Activated T-cell treated with anti-CD3 and anti-CD28 coated beads for 48 hours (primary cell): ENCODE measurements at regions not wholly inside any gene's neighbourhood (a gene's known extent, or its start where the extent isn't known, plus 50 kb on each side); places are given as distances from the start of the nearest gene placed in this dataset.

ENCODE experiments used
- DNase-seq: peaks from one replicate; pipeline ENCODE4 v3.0.0-alpha.2; 2020; ENCODE audit warnings: low read depth

GRCh38 chrX:109312757-109313156 lies 169.1 kb downstream of the GUCY2F start:
- no peak for DNase-seq

- no peak for DNase-seq
Measured at GRCh38 chrX:109310031-109310430, 171.9 kb downstream of the GUCY2F start.

GRCh38 chrX:109301177-109301576 lies 180.7 kb downstream of the GUCY2F start:
- no peak for DNase-seq

GRCh38 chrX:109300415-109300814 lies 181.5 kb downstream of the GUCY2F start:
- no peak for DNase-seq

GRCh38 chrX:109299091-109299490 lies 182.8 kb downstream of the GUCY2F start:
- DNase-seq: no peak

- DNase-seq: no peak
Measured at GRCh38 chrX:109294097-109294814, 187.6 kb downstream of the GUCY2F start.

- DNase-seq: no peak
Measured at GRCh38 chrX:109283870-109284269, 198.0 kb downstream of the GUCY2F start.

- DNase-seq: no peak
Measured at GRCh38 chrX:109281483-109282275, 200.2 kb downstream of the GUCY2F start.

GRCh38 chrX:109274806-109275205 lies 207.1 kb downstream of the GUCY2F start:
- DNase-seq: no peak

- peak; percentile 22 for DNase-seq
Measured at GRCh38 chrX:109270580-109271484, 211.1 kb downstream of the GUCY2F start.

GRCh38 chrX:109268340-109268739 lies 213.5 kb downstream of the GUCY2F start:
- no peak for DNase-seq

GRCh38 chrX:109266034-109266433 lies 215.9 kb downstream of the GUCY2F start:
- DNase-seq: no peak

- DNase-seq: no peak
Measured at GRCh38 chrX:109264878-109265277, 217.0 kb downstream of the GUCY2F start.

GRCh38 chrX:109261279-109261678 lies 220.6 kb downstream of the GUCY2F start:
- DNase-seq: no peak

- no peak for DNase-seq
Measured at GRCh38 chrX:109252789-109253188, 229.1 kb downstream of the GUCY2F start.

GRCh38 chrX:109218761-109219160 lies 263.1 kb downstream of the GUCY2F start:
- DNase-seq: no peak

- DNase-seq: no peak
Measured at GRCh38 chrX:109199726-109200125, 282.2 kb downstream of the GUCY2F start.

- DNase-seq: no peak
Measured at GRCh38 chrX:109190542-109190941, 291.3 kb downstream of the GUCY2F start.

GRCh38 chrX:109187473-109188168 lies 294.3 kb downstream of the GUCY2F start:
- no peak for DNase-seq

GRCh38 chrX:109186939-109187338 lies 294.9 kb downstream of the GUCY2F start:
- no peak for DNase-seq

- no peak for DNase-seq
Measured at GRCh38 chrX:109184506-109185139, 297.3 kb downstream of the GUCY2F start.
